ENCODE measurements at regions not wholly inside any gene's neighbourhood (a gene's known extent, or its start where the extent isn't known, plus 50 kb on each side); places are given as distances from the start of the nearest gene placed in this dataset.
"Not testable (repeated sequence)": the region's sequence is repeated elsewhere in the genome, so short reads cannot be mapped to it uniquely, and the experiment has no call there.

GRCh38 chr4:189592890-189593289 lies 347.8 kb upstream of the FRG1 start:
- ChIA-PET POLR2A (no interaction called here), CTCF (no interaction called here)
- no peak for TF ChIP-seq CTCF (IDR thresholded peaks at IDR 0.05; ENCODE audit: insufficient read depth, low read length, missing control alignments)
- no peak for DNase-seq (ENCODE audit: low read depth, low spot score)
- H3K4me3 ChIP-seq (ENCODE audit: low read depth, low read length): no peak overlapping the region

- ChIA-PET CTCF (no interaction called here), POLR2A (no interaction called here)
- no peak for TF ChIP-seq CTCF (IDR thresholded peaks at IDR 0.05; ENCODE audit: insufficient read depth, low read length, missing control alignments)
- no peak overlapping the region for H3K4me3 ChIP-seq (ENCODE audit: low read depth, low read length)
- no peak for DNase-seq (ENCODE audit: low read depth, low spot score)
Measured at GRCh38 chr4:189597341-189597740, 343.3 kb upstream of the FRG1 start.

- TF ChIP-seq CTCF (IDR thresholded peaks at IDR 0.05; ENCODE audit: insufficient read depth, low read length, missing control alignments): no peak
- CTCF ChIA-PET: no interaction called here
- no peak for DNase-seq (ENCODE audit: low read depth, low spot score)
- H3K4me3 ChIP-seq (ENCODE audit: low read depth, low read length): no peak overlapping the region
- POLR2A ChIA-PET: no interaction called here
Measured at GRCh38 chr4:189600264-189600663, 340.4 kb upstream of the FRG1 start.

GRCh38 chr4:189600718-189601435 lies 339.8 kb upstream of the FRG1 start:
- ChIA-PET CTCF (no interaction called here), POLR2A (no interaction called here)
- no peak for TF ChIP-seq CTCF (IDR thresholded peaks at IDR 0.05; ENCODE audit: insufficient read depth, low read length, missing control alignments)
- DNase-seq (ENCODE audit: low read depth, low spot score): no peak
- H3K4me3 ChIP-seq (ENCODE audit: low read depth, low read length): no peak overlapping the region

- POLR2A ChIA-PET; CTCF ChIA-PET; DNase-seq (ENCODE audit: low read depth, low spot score); H3K4me3 ChIP-seq (ENCODE audit: low read depth, low read length): not testable (repeated sequence)
Measured at GRCh38 chr4:189602827-189603226, 337.8 kb upstream of the FRG1 start.

- DNase-seq (ENCODE audit: low read depth, low spot score); CTCF ChIA-PET; H3K4me3 ChIP-seq (ENCODE audit: low read depth, low read length); POLR2A ChIA-PET: not testable (repeated sequence)
Measured at GRCh38 chr4:189610571-189610970, 330.1 kb upstream of the FRG1 start.

GRCh38 chr4:189613207-189613606 lies 327.5 kb upstream of the FRG1 start:
- POLR2A ChIA-PET: no interaction called here
- CTCF ChIA-PET: no interaction called here
- TF ChIP-seq CTCF (IDR thresholded peaks at IDR 0.05; ENCODE audit: insufficient read depth, low read length, missing control alignments): no peak
- no peak for DNase-seq (ENCODE audit: low read depth, low spot score)
- no peak overlapping the region for H3K4me3 ChIP-seq (ENCODE audit: low read depth, low read length)
